ENCODE measurements at regions not wholly inside any gene's neighbourhood (a gene's known extent, or its start where the extent isn't known, plus 50 kb on each side); places are given as distances from the start of the nearest gene placed in this dataset.

- Histone ChIP-seq H3K4me2 (ENCODE audit: insufficient read depth, insufficient read length, low read length) (no peak overlapping the region), H3K14ac (ENCODE audit: insufficient read depth, low read length) (no peak overlapping the region), H3T11ph (ENCODE audit: low read length) (no peak overlapping the region), H2BK12ac (ENCODE audit: insufficient read length, low read depth, low read length) (no peak overlapping the region), H3K23me2 (ENCODE audit: insufficient read length, low read depth, low read length, poor library complexity, severe bottlenecking) (no peaks in the 10 kb centered on the region), H3K4ac (ENCODE audit: low read depth, low read length) (no peak overlapping the region), H2BK20ac (ENCODE audit: low read depth, low read length, poor library complexity, severe bottlenecking) (no peak overlapping the region), H3K79me1 (ENCODE audit: insufficient read depth, low read depth, low read length, poor library complexity, severe bottlenecking) (no peaks in the 10 kb centered on the region), H2AFZ (ENCODE audit: low read length) (no peak overlapping the region), H3K9ac (ENCODE audit: extremely low read depth, insufficient read length, low read length) (no peak overlapping the region), H4K8ac (replicated peaks; ENCODE audit: insufficient read length, low read depth, low read length) (no peak overlapping the region), H2BK5ac (ENCODE audit: insufficient read length, low read length) (no peak overlapping the region), H3K27ac (ENCODE audit: insufficient read length, low read depth, low read length) (no peak overlapping the region), H3K18ac (ENCODE audit: insufficient read length, low read depth, low read length) (no peak overlapping the region), H3K9me3 (ENCODE audit: control insufficient read depth, low read depth, low read length) (no peaks in the 10 kb centered on the region), H2BK120ac (ENCODE audit: low read depth, low read length, poor library complexity, severe bottlenecking) (no peak overlapping the region), H3K4me1 (ENCODE audit: insufficient read depth, low read length) (no peaks in the 10 kb centered on the region), H2BK15ac (ENCODE audit: low read depth, low read length) (no peak overlapping the region), H4K20me1 (ENCODE audit: control insufficient read depth, insufficient read depth, insufficient read length) (no peaks in the 10 kb centered on the region), H2AK5ac (ENCODE audit: insufficient read length, low read length) (no peak overlapping the region), H3K56ac (ENCODE audit: insufficient read length, low read depth, low read length) (no peak overlapping the region), H3K79me2 (ENCODE audit: insufficient read depth, low read length) (no peaks in the 10 kb centered on the region), H4K91ac (ENCODE audit: insufficient read length, low read depth, low read length) (no peak overlapping the region), H4K5ac (ENCODE audit: insufficient read length, low read depth, low read length) (no peak overlapping the region), H3K27me3 (ENCODE audit: insufficient read depth, low read length) (no peaks in the 10 kb centered on the region), H3K23ac (ENCODE audit: insufficient read length, low read depth, low read length) (no peak overlapping the region)
- no peaks in the 10 kb centered on the region; the same call in 1 of the 2 replicates for H3K27me3 Mint-ChIP-seq (ENCODE audit: low read depth)
- WGBS (ENCODE audit: extremely low coverage, insufficient read length, low lambda C conversion rate): no CpG with 5 or more reads among the region's 6 CpGs
- H3K9me3 Mint-ChIP-seq: peaks cover 0 to 4% of the 10 kb centered on the region in 2 experiments; a peak in 1 of 5 replicates
- no peak for TF ChIP-seq CTCF (conservative IDR thresholded peaks at IDR 0.05)
- DNase-seq: no peak
- H3K4me3 Mint-ChIP-seq: no peak overlapping the region
- H3K4me1 Mint-ChIP-seq: peaks cover 11 to 22% of the 10 kb centered on the region in 2 experiments
- no peak overlapping the region for H3K27ac Mint-ChIP-seq
- peaks cover 0 to 7% (median 5%) of the 10 kb centered on the region in 3 experiments; a peak in 2 of 7 replicates for H3K36me3 Mint-ChIP-seq (ENCODE audit: insufficient read depth in 1 of 3, low read depth in 3 of 3)
Measured at GRCh38 chr6:163930012-163930411, 515.5 kb downstream of the QKI start.

Data from H9 (cell line).